Left renal cortex interstitium (tissue), 4 donors: ENCODE measurements at regions not wholly inside any gene's neighbourhood (a gene's known extent, or its start where the extent isn't known, plus 50 kb on each side); places are given as distances from the start of the nearest gene placed in this dataset.

Experiments used
- DNase-seq, 4 donors: peaks; one replicate each; pipeline ENCODE4 v3.0.0-alpha.2; 2013; ENCODE audit warnings: low read depth in 4 of 4, low spot score in 2 of 4, missing footprints in 1 of 4

DNA sequence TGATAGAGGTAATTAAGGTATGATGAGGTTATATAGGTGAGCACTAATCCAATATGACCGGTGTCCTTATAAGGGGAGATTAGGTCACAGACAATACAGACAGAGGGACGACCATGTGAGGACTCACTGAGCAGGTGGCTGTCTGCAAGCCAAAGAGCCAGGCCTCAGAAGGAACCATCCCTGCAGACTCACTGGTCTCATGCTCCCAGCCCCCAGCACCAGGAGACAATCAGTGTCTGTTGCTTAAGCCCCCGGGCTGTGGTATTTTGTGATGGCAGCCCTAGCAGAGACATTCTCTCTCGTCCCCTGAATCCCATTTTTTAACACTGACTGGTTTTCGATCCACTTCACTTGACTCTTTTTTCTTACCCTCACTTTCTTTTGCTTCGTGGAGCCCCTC is 51.9 kb upstream of the PABPC3 start:
- no peak for DNase-seq
